ACC112 (cell line): ENCODE measurements at regions not wholly inside any gene's neighbourhood (a gene's known extent, or its start where the extent isn't known, plus 50 kb on each side); places are given as distances from the start of the nearest gene placed in this dataset.

Experiments
- H2AFZ ChIP-seq: fragments of 200-600 bp; sonication (generic); one replicate; pipeline ENCODE4 v1.6.0; 2017; ENCODE audit warnings: antibody characterized with exemption, low read length; ENCODE audit not compliant: unreplicated experiment
- H3K27ac ChIP-seq: fragments of 200-600 bp; sonication (generic); 2 replicates; pipeline ENCODE4 v1.5.1; 2014; ENCODE audit warnings: low read depth, mild to moderate bottlenecking, antibody characterized with exemption, low read length, moderate library complexity
- H3K27me3 ChIP-seq: fragments of 200-600 bp; sonication (generic); 2 replicates; pipeline ENCODE4 v1.6.1; 2014; ENCODE audit warnings: mild to moderate bottlenecking, antibody characterized with exemption, low read length, moderate library complexity, mixed read lengths; ENCODE audit not compliant: insufficient read depth
- H3K36me3 ChIP-seq: fragments of 200-600 bp; sonication (generic); 2 replicates; pipeline ENCODE4 v1.6.1; 2016; ENCODE audit warnings: mild to moderate bottlenecking, antibody characterized with exemption, low read length, moderate library complexity, mixed read lengths; ENCODE audit not compliant: insufficient read depth
- H3K4me1 ChIP-seq: fragments of 200-600 bp; sonication (generic); one replicate; pipeline ENCODE4 v1.6.1; 2016; ENCODE audit warnings: low read length, mixed read lengths; ENCODE audit not compliant: insufficient read depth, unreplicated experiment, control insufficient read depth
- H3K4me3 ChIP-seq: fragments of 200-600 bp; sonication (generic); 2 replicates; pipeline ENCODE4 v1.5.1; 2014; ENCODE audit warnings: mild to moderate bottlenecking, low read depth, low read length
- H3K79me2 ChIP-seq: fragments of 200-600 bp; sonication (generic); one replicate; pipeline ENCODE4 v1.6.0; 2016; ENCODE audit warnings: low read length; ENCODE audit not compliant: control insufficient read depth, unreplicated experiment, insufficient read depth

DNA sequence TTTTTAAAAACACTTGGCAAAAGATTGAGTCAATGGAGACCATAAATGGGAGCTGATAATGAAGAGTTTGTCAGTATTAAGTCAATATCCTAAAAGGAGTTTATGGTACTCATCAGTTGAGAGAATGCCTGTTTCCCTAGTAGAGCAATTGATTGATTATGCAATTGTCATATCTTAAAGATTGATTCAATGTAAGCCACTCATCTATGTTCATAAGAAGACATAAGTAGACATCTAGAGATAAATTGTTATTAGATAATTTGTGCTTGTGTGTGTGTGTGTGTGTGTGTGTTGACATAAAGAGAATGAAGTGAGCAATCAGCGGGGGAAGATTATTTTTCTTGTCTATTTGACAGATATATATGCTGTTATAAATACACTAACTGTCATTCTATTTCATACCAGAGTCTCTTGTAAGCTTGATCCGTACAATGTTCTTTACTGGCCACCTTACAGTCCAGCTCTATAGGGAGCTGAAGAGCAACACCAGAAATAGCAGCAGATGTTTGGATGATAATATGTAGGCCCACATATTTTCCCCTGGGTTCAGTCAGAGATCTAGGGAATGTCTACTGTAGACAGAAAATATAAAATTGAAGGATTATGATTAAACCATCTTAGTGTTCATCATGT is 848.6 kb upstream of the EPHA6 start:
- no peak overlapping the region for H3K27ac ChIP-seq
- H3K36me3 ChIP-seq: no peaks in the 10 kb centered on the region
- no peak overlapping the region for H2AFZ ChIP-seq
- no peaks in the 10 kb centered on the region for H3K79me2 ChIP-seq
- no peaks in the 10 kb centered on the region for H3K4me1 ChIP-seq
- no peaks in the 10 kb centered on the region for H3K27me3 ChIP-seq
- no peak overlapping the region for H3K4me3 ChIP-seq

DNA sequence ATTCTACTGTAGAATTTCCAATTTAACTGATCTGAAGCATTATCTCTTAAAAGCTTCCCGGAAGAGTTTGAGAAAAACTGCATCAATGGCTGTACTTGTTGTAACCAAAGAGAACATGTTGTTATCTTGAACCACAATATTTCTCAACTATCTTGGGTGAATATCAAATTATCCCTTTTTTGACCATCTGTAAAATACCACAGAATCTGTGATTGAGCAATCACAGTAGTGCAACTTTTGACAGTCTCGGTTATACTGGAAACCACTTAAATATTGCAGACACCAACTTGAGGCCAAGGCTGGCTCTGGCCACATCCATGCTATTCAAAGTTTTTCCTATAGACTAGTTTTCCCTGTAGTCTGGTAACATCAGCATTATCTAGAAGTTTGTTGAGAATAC is 842.8 kb upstream of the EPHA6 start:
- Histone ChIP-seq H3K4me1 (no peaks in the 10 kb centered on the region), H3K79me2 (no peaks in the 10 kb centered on the region), H3K27me3 (no peaks in the 10 kb centered on the region), H2AFZ (no peak overlapping the region), H3K4me3 (no peak overlapping the region), H3K36me3 (no peaks in the 10 kb centered on the region), H3K27ac (no peak overlapping the region)

DNA sequence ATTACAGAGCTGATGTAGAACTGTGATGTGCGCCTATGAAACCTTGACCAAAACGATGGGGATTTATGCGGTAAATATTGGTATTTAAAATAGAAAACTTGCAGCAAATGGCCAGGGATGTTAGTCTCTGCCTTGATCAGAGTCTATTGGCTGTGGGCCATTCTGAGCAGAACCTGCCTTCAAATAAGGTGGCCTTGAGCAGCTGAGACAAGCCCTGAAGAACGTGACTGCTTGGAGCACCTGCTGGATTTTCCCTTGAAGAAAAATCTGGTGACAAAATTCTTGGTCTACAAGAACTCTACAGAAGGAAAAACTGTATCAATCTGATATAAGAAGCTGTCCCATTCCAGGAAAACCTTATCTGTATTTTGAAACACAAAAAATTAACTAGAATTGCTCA is 820.1 kb upstream of the EPHA6 start:
- Histone ChIP-seq H3K27me3 (no peaks in the 10 kb centered on the region), H3K4me1 (no peaks in the 10 kb centered on the region), H3K4me3 (no peak overlapping the region), H2AFZ (no peak overlapping the region), H3K36me3 (no peaks in the 10 kb centered on the region), H3K27ac (no peak overlapping the region), H3K79me2 (no peaks in the 10 kb centered on the region)

DNA sequence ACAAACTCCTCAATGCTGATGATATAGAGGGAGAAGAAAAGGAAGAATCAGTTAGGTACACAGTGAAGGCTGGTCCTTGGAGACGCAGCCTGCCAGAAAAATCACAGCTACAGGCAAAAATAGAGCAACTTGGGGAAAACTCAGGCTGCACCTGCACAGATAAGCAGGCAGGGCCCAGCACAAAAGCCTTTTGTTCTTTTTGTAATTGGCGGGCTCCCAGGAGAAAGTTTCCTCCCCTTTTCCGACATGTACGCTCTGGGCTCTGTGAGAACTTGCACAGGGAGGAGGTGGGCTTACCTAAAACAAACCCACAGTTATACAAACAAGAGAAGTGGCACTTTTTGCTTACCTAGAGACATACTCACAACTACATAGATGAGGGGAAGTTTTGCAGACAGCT is 813.4 kb upstream of the EPHA6 start:
- Histone ChIP-seq H2AFZ (no peak overlapping the region), H3K36me3 (no peaks in the 10 kb centered on the region), H3K27ac (no peak overlapping the region), H3K4me1 (no peaks in the 10 kb centered on the region), H3K79me2 (no peaks in the 10 kb centered on the region), H3K4me3 (no peak overlapping the region), H3K27me3 (peaks cover 3% of the 10 kb centered on the region; the same call in 1 of the 2 replicates)

DNA sequence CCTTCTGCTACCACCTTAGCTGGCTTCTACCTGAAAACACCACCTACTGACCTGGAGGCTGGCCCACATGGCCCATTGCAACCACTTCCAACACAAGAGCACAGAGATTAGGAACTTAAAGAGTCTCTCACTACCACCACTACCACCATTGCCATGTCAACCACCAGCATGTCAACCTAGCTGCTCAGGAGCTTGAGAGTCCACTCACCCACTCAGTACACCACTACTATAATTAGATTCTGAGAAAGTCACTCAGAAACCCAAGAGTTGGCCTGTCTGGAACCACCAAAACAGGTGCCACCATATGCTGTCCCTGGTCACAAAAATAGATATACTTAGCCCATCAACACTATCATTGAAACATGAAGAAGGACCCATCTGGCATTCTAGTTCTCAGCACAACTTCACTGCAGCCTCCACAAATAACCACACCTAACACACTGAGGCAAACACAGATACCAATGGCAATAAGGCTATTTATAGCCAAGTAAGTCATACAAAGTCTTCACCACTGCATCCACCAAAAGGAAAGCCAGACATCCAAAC is 806.7 kb upstream of the EPHA6 start:
- no peak overlapping the region for H2AFZ ChIP-seq
- no peak overlapping the region for H3K27ac ChIP-seq
- no peaks in the 10 kb centered on the region; the same call in 1 of the 2 replicates for H3K27me3 ChIP-seq
- no peaks in the 10 kb centered on the region for H3K79me2 ChIP-seq
- H3K4me1 ChIP-seq: no peaks in the 10 kb centered on the region
- H3K4me3 ChIP-seq: no peak overlapping the region
- H3K36me3 ChIP-seq: no peaks in the 10 kb centered on the region

DNA sequence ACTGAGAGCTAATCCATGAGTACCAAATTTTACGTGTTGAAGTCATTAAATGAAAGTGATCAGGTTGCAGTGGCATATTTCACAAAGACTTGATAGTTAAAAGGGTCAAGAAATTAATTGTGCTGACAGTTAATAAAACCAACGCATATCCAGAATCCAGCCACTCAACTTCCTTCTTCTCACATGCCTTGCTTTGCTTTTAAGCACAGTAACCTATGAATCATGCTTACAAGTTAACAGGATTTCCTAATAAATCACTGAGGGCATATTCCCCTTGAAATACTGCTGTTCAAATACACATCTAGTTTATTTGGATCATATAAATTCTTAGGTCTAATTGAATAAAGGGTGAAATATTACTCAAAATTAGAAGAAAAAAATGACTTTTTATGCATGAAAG is 801.5 kb upstream of the EPHA6 start:
- H3K27ac ChIP-seq: no peak overlapping the region
- H2AFZ ChIP-seq: no peak overlapping the region
- H3K4me1 ChIP-seq: no peaks in the 10 kb centered on the region
- H3K79me2 ChIP-seq: no peaks in the 10 kb centered on the region
- H3K36me3 ChIP-seq: no peaks in the 10 kb centered on the region
- H3K27me3 ChIP-seq: peaks cover 11% of the 10 kb centered on the region
- H3K4me3 ChIP-seq: no peak overlapping the region

DNA sequence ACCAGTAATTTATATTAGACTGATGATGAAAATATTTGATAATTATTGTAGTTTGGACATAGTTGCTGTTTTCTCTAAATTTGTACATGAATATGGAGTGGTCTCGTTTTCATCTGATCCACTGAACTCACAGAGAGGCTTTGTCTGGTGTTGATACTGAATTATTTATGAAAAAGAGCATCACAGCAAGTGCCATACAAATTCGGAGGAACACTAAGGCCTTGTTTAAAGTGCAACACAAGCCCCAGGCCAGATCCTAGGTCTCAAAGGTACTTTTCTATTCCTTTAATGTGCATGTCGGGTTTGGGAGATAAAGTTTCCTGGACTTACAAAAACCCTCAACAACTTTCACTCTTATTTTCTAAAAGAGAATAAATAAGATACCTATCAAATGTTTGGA is 796.8 kb upstream of the EPHA6 start:
- Histone ChIP-seq H3K27me3 (peaks cover 11% of the 10 kb centered on the region), H2AFZ (no peak overlapping the region), H3K4me1 (no peaks in the 10 kb centered on the region), H3K4me3 (no peak overlapping the region), H3K27ac (no peak overlapping the region), H3K36me3 (no peaks in the 10 kb centered on the region), H3K79me2 (no peaks in the 10 kb centered on the region)

DNA sequence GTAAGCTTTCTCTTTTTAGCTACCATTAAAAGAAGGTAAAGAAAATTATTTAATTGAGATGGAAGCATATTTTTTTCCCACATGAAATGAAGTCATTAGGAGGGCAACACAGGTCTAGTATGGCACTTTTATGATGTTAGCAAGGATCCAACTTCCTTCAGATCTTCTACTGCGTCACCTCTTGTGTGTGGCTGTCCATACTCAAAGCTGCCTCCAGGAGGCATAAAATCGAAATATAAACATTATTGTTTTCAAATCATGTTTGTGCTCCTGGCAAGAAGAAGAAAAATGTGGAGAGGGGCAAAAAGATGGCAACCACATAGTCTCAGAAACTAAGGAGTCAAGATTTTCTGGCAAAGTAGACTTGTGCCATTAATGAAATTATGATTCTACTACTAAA is 791.7 kb upstream of the EPHA6 start:
- no peaks in the 10 kb centered on the region for H3K36me3 ChIP-seq
- H3K4me3 ChIP-seq: no peak overlapping the region
- H2AFZ ChIP-seq: no peak overlapping the region
- no peaks in the 10 kb centered on the region for H3K79me2 ChIP-seq
- H3K27me3 ChIP-seq: peaks cover 1% of the 10 kb centered on the region; the same call in 1 of the 2 replicates
- H3K27ac ChIP-seq: no peak overlapping the region
- H3K4me1 ChIP-seq: no peaks in the 10 kb centered on the region

DNA sequence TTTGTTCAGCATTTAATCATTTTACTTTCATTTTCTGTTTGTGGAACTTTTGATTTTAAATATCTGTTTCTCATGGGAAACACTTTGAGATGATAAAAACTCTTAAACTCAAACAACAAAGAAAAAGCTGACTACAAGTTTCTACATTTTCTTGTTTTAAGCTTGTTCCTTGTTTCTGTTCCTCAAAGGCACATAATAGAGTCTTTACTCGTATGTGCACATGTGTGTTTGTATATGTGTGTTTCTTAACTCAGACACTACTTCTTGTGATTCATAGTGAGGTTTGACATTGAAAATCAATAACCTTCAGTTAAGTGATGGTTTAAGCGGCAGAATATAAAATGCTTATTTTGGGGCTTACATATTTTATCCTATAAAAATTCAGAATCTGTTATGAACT is 786.7 kb upstream of the EPHA6 start:
- Histone ChIP-seq H3K79me2 (no peaks in the 10 kb centered on the region), H3K27ac (no peak overlapping the region), H2AFZ (peak overlapping the region; percentile 45), H3K4me1 (no peaks in the 10 kb centered on the region), H3K36me3 (no peaks in the 10 kb centered on the region), H3K4me3 (peak overlapping the region; percentile 76), H3K27me3 (no peaks in the 10 kb centered on the region)

DNA sequence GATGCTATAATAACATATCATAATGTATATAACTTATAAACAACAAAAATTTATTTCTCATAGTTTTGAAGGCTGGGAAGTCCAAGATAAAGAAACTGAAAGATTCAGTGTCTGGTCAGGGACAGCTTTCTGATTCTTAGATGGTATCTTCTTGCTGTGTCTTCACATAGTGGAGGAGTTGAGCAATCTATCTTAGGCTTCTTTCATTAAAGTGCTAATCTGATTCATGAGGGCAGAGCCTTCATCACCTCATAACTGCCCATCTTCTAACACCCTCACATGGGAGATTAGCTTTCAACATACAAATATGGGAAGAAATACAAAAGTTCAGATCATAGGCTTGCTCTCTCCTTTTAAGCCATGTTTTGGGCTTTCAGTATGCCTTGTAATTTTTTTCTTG is 774.8 kb upstream of the EPHA6 start:
- Histone ChIP-seq H3K36me3 (no peaks in the 10 kb centered on the region), H2AFZ (no peak overlapping the region), H3K27ac (no peak overlapping the region), H3K79me2 (no peaks in the 10 kb centered on the region), H3K27me3 (no peaks in the 10 kb centered on the region), H3K4me3 (no peak overlapping the region), H3K4me1 (no peaks in the 10 kb centered on the region)

DNA sequence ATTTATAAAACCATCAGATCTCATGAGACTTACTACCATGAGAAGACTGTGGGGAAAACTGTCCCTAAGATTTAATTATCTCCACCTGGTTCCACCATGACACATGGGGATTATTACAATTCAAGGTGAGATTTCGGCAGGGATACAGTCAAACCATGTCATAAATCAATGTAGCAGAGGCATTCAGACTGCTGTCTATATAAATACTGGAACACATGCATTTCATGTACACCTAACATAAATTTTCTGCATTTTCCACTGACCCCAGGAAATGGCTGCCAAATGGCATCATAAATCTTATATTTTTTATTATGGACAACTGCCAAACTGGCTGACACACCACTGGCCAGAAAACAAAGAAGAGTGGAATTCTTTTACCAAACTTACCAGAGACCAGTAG is 755.1 kb upstream of the EPHA6 start:
- Histone ChIP-seq H3K4me1 (no peaks in the 10 kb centered on the region), H3K27me3 (no peaks in the 10 kb centered on the region), H3K36me3 (no peaks in the 10 kb centered on the region), H3K79me2 (no peaks in the 10 kb centered on the region), H2AFZ (no peak overlapping the region), H3K27ac (no peak overlapping the region), H3K4me3 (no peak overlapping the region)
